ENCODE measurements at regions not wholly inside any gene's neighbourhood (a gene's known extent, or its start where the extent isn't known, plus 50 kb on each side); places are given as distances from the start of the nearest gene placed in this dataset.

DNA sequence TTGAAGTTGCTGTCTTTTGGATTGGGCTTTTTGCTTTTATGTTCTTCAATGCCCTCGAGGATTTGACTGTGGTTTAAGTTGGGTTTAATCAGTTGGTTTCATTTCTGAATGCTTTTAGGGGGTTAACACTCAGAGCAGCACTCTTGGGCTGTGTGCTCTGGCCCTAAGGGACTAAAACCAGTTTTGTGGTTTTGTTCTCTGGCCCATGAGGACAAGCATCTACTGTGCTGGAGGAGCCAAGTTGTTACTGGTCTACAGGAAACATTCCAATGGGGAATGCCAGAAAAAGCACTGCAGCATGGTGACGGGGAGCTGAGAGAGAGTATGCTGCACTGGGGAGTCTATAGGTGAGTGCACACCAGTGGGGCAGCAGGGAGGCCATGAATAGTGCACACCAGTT is 596.9 kb downstream of the ZBBX start:
- BruUV-seq (replicated peaks): no TSS peak
- no peak for DNase-seq (ENCODE audit: unreplicated experiment)
- TF ChIP-seq, protein P1, sequence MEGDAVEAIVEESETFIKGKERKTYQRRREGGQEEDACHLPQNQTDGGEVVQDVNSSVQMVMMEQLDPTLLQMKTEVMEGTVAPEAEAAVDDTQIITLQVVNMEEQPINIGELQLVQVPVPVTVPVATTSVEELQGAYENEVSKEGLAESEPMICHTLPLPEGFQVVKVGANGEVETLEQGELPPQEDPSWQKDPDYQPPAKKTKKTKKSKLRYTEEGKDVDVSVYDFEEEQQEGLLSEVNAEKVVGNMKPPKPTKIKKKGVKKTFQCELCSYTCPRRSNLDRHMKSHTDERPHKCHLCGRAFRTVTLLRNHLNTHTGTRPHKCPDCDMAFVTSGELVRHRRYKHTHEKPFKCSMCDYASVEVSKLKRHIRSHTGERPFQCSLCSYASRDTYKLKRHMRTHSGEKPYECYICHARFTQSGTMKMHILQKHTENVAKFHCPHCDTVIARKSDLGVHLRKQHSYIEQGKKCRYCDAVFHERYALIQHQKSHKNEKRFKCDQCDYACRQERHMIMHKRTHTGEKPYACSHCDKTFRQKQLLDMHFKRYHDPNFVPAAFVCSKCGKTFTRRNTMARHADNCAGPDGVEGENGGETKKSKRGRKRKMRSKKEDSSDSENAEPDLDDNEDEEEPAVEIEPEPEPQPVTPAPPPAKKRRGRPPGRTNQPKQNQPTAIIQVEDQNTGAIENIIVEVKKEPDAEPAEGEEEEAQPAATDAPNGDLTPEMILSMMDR (IDR thresholded peaks at IDR 0.05; ENCODE audit: unreplicated experiment): no peak
- H3K27ac Mint-ChIP-seq (ENCODE audit: low read depth, unreplicated experiment): no peak overlapping the region
- no peaks in the 10 kb centered on the region for H3K27me3 Mint-ChIP-seq (ENCODE audit: insufficient read depth, unreplicated experiment)
- H3K4me1 Mint-ChIP-seq (ENCODE audit: insufficient read depth, unreplicated experiment): peaks cover 6% of the 10 kb centered on the region
- H3K36me3 Mint-ChIP-seq (ENCODE audit: insufficient read depth, unreplicated experiment): no peaks in the 10 kb centered on the region
- ChIA-PET POLR2A (interaction anchor here (0.7 kb wide), 1 partner anchor 26 kb away, joined by 3 read pairs; no protein-coding TSS in a partner anchor), CTCF (no interaction called here)
- no peak overlapping the region for H3K4me3 Mint-ChIP-seq (ENCODE audit: unreplicated experiment)
- H3K9me3 Mint-ChIP-seq (ENCODE audit: unreplicated experiment): no peaks in the 10 kb centered on the region
- intact Hi-C loops (cut with micrococcal nuclease): no loop called here

DNA sequence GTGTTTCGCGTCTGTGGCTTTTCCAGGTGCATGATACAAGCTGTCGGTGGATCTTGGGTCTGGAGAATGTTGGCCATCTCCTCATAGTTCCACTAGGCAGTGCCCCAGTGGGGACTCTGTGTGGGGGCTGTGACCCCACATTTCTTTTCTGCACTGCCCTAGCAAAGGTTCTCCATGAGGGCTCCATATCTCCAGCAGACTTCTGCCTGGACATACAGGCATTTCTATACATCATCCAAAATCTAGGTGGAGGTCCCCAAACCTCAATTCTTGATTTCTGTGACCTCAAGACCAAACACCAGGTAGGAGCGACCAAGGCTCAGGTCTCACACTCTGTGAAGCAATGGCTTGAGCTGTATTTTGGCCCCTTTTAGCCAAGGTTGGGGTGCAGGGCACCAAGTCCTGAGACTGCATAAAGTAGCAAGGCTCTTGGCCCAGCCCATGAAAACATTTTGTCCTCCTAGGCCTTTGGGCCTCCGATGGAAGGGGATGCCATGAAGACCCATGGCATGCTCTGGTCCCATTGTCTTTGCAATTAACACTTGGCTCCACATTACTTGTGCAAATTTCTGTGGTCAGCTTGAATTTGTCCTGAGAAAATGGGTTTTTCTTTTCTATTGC is 615.3 kb downstream of the ZBBX start:
- intact Hi-C loops (cut with micrococcal nuclease): no loop called here
- peaks cover 8% of the 10 kb centered on the region for H3K9me3 Mint-ChIP-seq (ENCODE audit: unreplicated experiment)
- DNase-seq (ENCODE audit: unreplicated experiment): no peak
- CTCF ChIA-PET: interaction anchor here (0.6 kb wide), 1 partner anchor 250 kb away, joined by 3 read pairs; no protein-coding TSS in a partner anchor
- TF ChIP-seq, protein P1 (IDR thresholded peaks at IDR 0.05; ENCODE audit: unreplicated experiment): no peak
- no peak overlapping the region for H3K4me3 Mint-ChIP-seq (ENCODE audit: unreplicated experiment)
- POLR2A ChIA-PET: no interaction called here
- BruUV-seq (replicated peaks): no TSS peak
- H3K27ac Mint-ChIP-seq (ENCODE audit: low read depth, unreplicated experiment): no peak overlapping the region
- no peaks in the 10 kb centered on the region for H3K27me3 Mint-ChIP-seq (ENCODE audit: insufficient read depth, unreplicated experiment)
- no peaks in the 10 kb centered on the region for H3K36me3 Mint-ChIP-seq (ENCODE audit: insufficient read depth, unreplicated experiment)
- no peaks in the 10 kb centered on the region for H3K4me1 Mint-ChIP-seq (ENCODE audit: insufficient read depth, unreplicated experiment)

DNA sequence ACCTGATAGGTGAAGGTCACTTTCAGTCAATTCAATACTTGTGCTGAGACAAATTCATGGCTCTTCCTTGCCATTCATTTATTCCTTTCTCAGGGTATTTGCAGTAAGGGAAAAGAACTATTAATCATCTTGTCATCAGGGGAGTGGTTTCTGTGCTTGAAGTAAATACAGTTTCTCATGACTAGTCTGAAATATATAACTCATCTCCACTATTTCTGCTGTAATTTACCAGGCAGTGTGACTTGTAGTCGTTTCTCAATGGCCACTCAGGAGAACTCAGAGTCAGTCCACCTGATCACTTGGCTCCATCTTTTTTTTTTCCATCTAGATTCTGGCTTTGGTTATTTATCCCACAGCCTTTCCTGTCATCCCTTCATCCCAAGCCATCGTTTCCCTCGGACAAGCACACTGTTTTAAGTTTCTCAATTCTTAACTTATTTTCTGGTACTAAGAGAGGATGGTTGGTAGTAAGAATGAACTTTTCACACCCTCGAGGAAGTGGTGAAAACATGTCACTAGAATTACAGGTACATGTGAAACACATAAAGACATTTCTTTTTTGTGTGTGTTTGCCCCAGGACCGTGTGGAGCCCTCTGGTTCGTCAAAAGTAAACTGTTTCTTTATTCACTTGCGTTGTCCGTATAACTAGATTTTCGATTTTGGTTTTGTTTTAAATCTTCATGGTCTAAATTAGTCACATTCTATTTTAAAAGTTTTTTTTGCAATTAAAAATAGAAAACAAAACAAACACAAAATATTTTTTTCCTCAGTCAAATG is 620.2 kb downstream of the ZBBX start:
- Mint-ChIP-seq H3K27ac (ENCODE audit: low read depth, unreplicated experiment) (no peak overlapping the region), H3K4me3 (ENCODE audit: unreplicated experiment) (no peak overlapping the region), H3K36me3 (ENCODE audit: insufficient read depth, unreplicated experiment) (no peaks in the 10 kb centered on the region), H3K27me3 (ENCODE audit: insufficient read depth, unreplicated experiment) (no peaks in the 10 kb centered on the region), H3K9me3 (ENCODE audit: unreplicated experiment) (peaks cover 13% of the 10 kb centered on the region), H3K4me1 (ENCODE audit: insufficient read depth, unreplicated experiment) (no peaks in the 10 kb centered on the region)
- ChIA-PET POLR2A (no interaction called here), CTCF (interaction anchor here (1.1 kb wide), 1 partner anchor 955 kb away, joined by 3 read pairs; no protein-coding TSS in a partner anchor)
- no peak for DNase-seq (ENCODE audit: unreplicated experiment)
- BruUV-seq (replicated peaks): no TSS peak
- TF ChIP-seq, protein P1 (IDR thresholded peaks at IDR 0.05; ENCODE audit: unreplicated experiment): no peak
- intact Hi-C loops (cut with micrococcal nuclease): no loop called here

DNA sequence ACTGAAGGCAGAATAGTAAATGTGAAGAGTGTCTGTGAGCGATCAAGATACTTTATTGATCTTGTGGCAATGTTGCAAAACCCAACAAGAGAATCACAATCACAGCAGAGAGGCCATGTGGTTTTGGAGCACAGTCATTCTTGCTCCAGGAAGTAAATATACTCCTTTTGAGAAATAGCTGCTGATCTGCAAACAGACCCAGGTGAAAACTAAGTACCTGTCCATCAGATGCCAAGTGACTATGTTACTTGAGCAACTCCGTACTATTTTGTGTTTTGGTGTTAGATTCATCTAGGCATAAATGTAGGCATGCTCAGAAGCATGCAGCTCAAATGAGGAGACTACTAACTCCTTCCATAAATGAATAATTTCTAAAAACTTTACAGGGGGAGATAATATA is 627.9 kb downstream of the ZBBX start:
- TF ChIP-seq, protein P1 (IDR thresholded peaks at IDR 0.05; ENCODE audit: unreplicated experiment): no peak
- H3K27ac Mint-ChIP-seq (ENCODE audit: low read depth, unreplicated experiment): peak overlapping the region; percentile 11
- no peaks in the 10 kb centered on the region for H3K27me3 Mint-ChIP-seq (ENCODE audit: insufficient read depth, unreplicated experiment)
- CTCF ChIA-PET: no interaction called here
- POLR2A ChIA-PET: no interaction called here
- peaks cover 23% of the 10 kb centered on the region for H3K9me3 Mint-ChIP-seq (ENCODE audit: unreplicated experiment)
- BruUV-seq (replicated peaks): no TSS peak
- intact Hi-C loops (cut with micrococcal nuclease): no loop called here
- no peaks in the 10 kb centered on the region for H3K4me1 Mint-ChIP-seq (ENCODE audit: insufficient read depth, unreplicated experiment)
- H3K36me3 Mint-ChIP-seq (ENCODE audit: insufficient read depth, unreplicated experiment): no peaks in the 10 kb centered on the region
- no peak overlapping the region for H3K4me3 Mint-ChIP-seq (ENCODE audit: unreplicated experiment)
- DNase-seq (ENCODE audit: unreplicated experiment): no peak
